Lung (tissue), 11 donors: ENCODE measurements at regions not wholly inside any gene's neighbourhood (a gene's known extent, or its start where the extent isn't known, plus 50 kb on each side); places are given as distances from the start of the nearest gene placed in this dataset.

ENCODE experiments used
- ATAC-seq: fragments of 200-7000 bp; cut with Tn5 transposase; one replicate; pipeline ENCODE4 v1.9.1; 2020; ENCODE audit warnings: moderate number of reproducible peaks; ENCODE audit not compliant: insufficient read depth, low FRiP score
- DNase-seq, 3 donors: peaks; one replicate each; pipeline ENCODE4 v3.0.0-alpha.2; 2013 to 2017
- H3K27ac ChIP-seq, 2 donors: one replicate each; pipeline ENCODE4 v1.5.1; 2013; ENCODE audit warnings: mild to moderate bottlenecking in 2 of 2, moderate library complexity in 2 of 2, control low read depth in 1 of 2, inconsistent platforms in 1 of 2, low read depth in 1 of 2, low read length in 1 of 2
- H3K27me3 ChIP-seq, 3 donors: one replicate each; pipeline ENCODE4 v1.5.1; 2013; ENCODE audit warnings: low read length in 2 of 3; ENCODE audit not compliant: control insufficient read depth in 3 of 3, insufficient read depth in 3 of 3
- H3K36me3 ChIP-seq, 4 donors: one replicate each; pipeline ENCODE4 v1.5.1; 2013; ENCODE audit warnings: low read length in 4 of 4, mild to moderate bottlenecking in 1 of 4, moderate library complexity in 1 of 4; ENCODE audit not compliant: control insufficient read depth in 4 of 4, insufficient read depth in 4 of 4
- H3K4me1 ChIP-seq, 5 donors: one replicate each; pipeline ENCODE4 v1.5.1; 2013; ENCODE audit warnings: low read length in 5 of 5, mild to moderate bottlenecking in 2 of 5, moderate library complexity in 1 of 5; ENCODE audit not compliant: control insufficient read depth in 5 of 5, insufficient read depth in 5 of 5
- H3K4me3 ChIP-seq: one replicate; pipeline ENCODE4 v1.5.1; 2013; ENCODE audit warnings: mild to moderate bottlenecking, control low read depth, moderate library complexity
- H3K9ac ChIP-seq, 2 donors: one replicate each; pipeline ENCODE4 v1.5.1; 2013; ENCODE audit warnings: low read length in 2 of 2, control low read depth in 1 of 2; ENCODE audit not compliant: insufficient read depth in 1 of 2
- H3K9me3 ChIP-seq, 4 donors: one replicate each; pipeline ENCODE4 v1.5.1; 2013; ENCODE audit warnings: low read length in 3 of 4, mild to moderate bottlenecking in 1 of 4, moderate library complexity in 1 of 4; ENCODE audit not compliant: control insufficient read depth in 4 of 4, insufficient read depth in 3 of 4
- CTCF ChIP-seq: IDR thresholded peaks from 2 replicates; pipeline ENCODE4 v1.5.1; 2012; ENCODE audit warnings: mild to moderate bottlenecking; ENCODE audit errors: control extremely low read depth, extremely low read depth
- WGBS, 2 donors: extraction: QIAGEN DNeasy Blood & Tissue Kit; methylation state at CpG; one replicate each; pipeline ENCODE4 v1.1.7; 2013; 5-methylcytosine and 5-hydroxymethylcytosine counted together
- donor health status: control.
- donor health status: control.
- donor health status: Bipolar disorder and iron deficiency.
- donor health status: healthy.
- donor health status: DM: yes; HTN: yes; CAD: no.

- WGBS, 2 donors = 75 to 81% methylated on average over 7 of the region's 7 CpGs
- H3K4me1 ChIP-seq = no peaks in the 10 kb centered on the region
- no peaks in the 10 kb centered on the region for H3K9me3 ChIP-seq
- no peak for TF ChIP-seq CTCF
- no peaks in the 10 kb centered on the region for H3K27me3 ChIP-seq
- no peak for ATAC-seq
- H3K27ac ChIP-seq = no peak overlapping the region
- no peak overlapping the region for H3K4me3 ChIP-seq
- H3K36me3 ChIP-seq = no peaks in the 10 kb centered on the region
- no peak overlapping the region for H3K9ac ChIP-seq
- DNase-seq = no peak
Observed at GRCh38 chr7:20053334-20054104, 163.7 kb downstream of the MACC1 start.

GRCh38 chr7:20050241-20050966 lies 166.8 kb downstream of the MACC1 start:
- Histone ChIP-seq H3K4me1 (no peaks in the 10 kb centered on the region), H3K9ac (no peak overlapping the region), H3K27ac (no peak overlapping the region), H3K27me3 (no peaks in the 10 kb centered on the region), H3K36me3 (no peaks in the 10 kb centered on the region), H3K9me3 (no peaks in the 10 kb centered on the region), H3K4me3 (no peak overlapping the region)
- no peak for TF ChIP-seq CTCF
- ATAC-seq (no peak), DNase-seq (no peak)

- H3K27ac ChIP-seq = no peak overlapping the region
- 73 to 84% methylated on average over 2 of the region's 2 CpGs for WGBS, 2 donors
- H3K9ac ChIP-seq = no peak overlapping the region
- TF ChIP-seq CTCF = no peak
- no peaks in the 10 kb centered on the region for H3K4me1 ChIP-seq
- DNase-seq (no peak), ATAC-seq (no peak)
- H3K27me3 ChIP-seq = no peaks in the 10 kb centered on the region
- H3K4me3 ChIP-seq = no peak overlapping the region
- no peaks in the 10 kb centered on the region for H3K9me3 ChIP-seq
- H3K36me3 ChIP-seq = no peaks in the 10 kb centered on the region
Observed at GRCh38 chr7:20038676-20039075, 178.5 kb downstream of the MACC1 start.
